Thyroid gland (tissue), 4 donors: ENCODE measurements at regions not wholly inside any gene's neighbourhood (a gene's known extent, or its start where the extent isn't known, plus 50 kb on each side); places are given as distances from the start of the nearest gene placed in this dataset.
"Not testable (repeated sequence)": the region's sequence is repeated elsewhere in the genome, so short reads cannot be mapped to it uniquely, and the experiment has no call there.

ENCODE experiments used
- DNase-seq, 2 donors: peaks; one replicate each; pipeline ENCODE4 v3.0.0-alpha.2; 2019
- H3K27ac ChIP-seq, 3 donors: fragments of 200-600 bp; sonication (generic); 1 replicate in 2 of 3; 2 replicates in 1 of 3; pipeline ENCODE4 v1.5.1; 2016 to 2019; ENCODE audit warnings: mild to moderate bottlenecking in 1 of 3, moderate library complexity in 1 of 3
- H3K27me3 ChIP-seq: fragments of 200-600 bp; sonication (generic); one replicate; pipeline ENCODE4 v1.5.1; 2019
- H3K36me3 ChIP-seq, 2 donors: fragments of 200-600 bp; sonication (generic); one replicate each; pipeline ENCODE4 v1.5.1; 2016 to 2019
- H3K4me1 ChIP-seq, 2 donors: fragments of 200-600 bp; sonication (generic); one replicate each; pipeline ENCODE4 v1.5.1; 2017 to 2019
- H3K4me3 ChIP-seq, 3 donors: fragments of 200-600 bp; sonication (generic); replicated peaks in 1 of 3; 1 replicate in 2 of 3; 2 replicates in 1 of 3; pipeline ENCODE4 v1.5.1; 2016; ENCODE audit warnings: mild to moderate bottlenecking in 1 of 3
- H3K9me3 ChIP-seq: fragments of 200-600 bp; sonication (generic); one replicate; pipeline ENCODE4 v1.5.1; 2017
- CTCF ChIP-seq, 6 experiments: fragments of 200-600 bp in 3 of 6; fragments of 450-650 bp in 3 of 6; sonication (generic) in 3 of 6; IDR thresholded peaks; one replicate each; pipeline ENCODE4 v1.5.1; 2016 to 2019; ENCODE audit warnings: antibody characterized with exemption in 6 of 6, mild to moderate bottlenecking in 2 of 6, inconsistent platforms in 1 of 6, moderate library complexity in 1 of 6
- POLR2A ChIP-seq, 2 donors: fragments of 450-650 bp; IDR thresholded peaks; one replicate each; pipeline ENCODE4 v1.6.1; 2017; ENCODE audit warnings: antibody characterized with exemption in 2 of 2, mild to moderate bottlenecking in 2 of 2, moderate library complexity in 1 of 2
- WGBS, 2 donors: methylation state at CpG; one replicate each; pipeline ENCODE4 v1.1.5; 2017; 5-methylcytosine and 5-hydroxymethylcytosine counted together
- intact Hi-C: fragments of 100-400 bp; cut with DNase I; formaldehyde crosslinking; loops from one replicate; pipeline ENCODE4 v1.15.1; 2023

GRCh38 chr7:3159445-3159844 lies 115.8 kb upstream of the CARD11 start:
- Histone ChIP-seq H3K9me3 (no peaks in the 10 kb centered on the region), H3K27me3 (no peaks in the 10 kb centered on the region), H3K27ac (no peak overlapping the region), H3K36me3 (no peaks in the 10 kb centered on the region), H3K4me3 (no peak overlapping the region), H3K4me1 (no peaks in the 10 kb centered on the region)
- 39 to 69% methylated on average over 3 of the region's 3 CpGs for WGBS, 2 donors
- DNase-seq = no peak
- intact Hi-C loops = loop anchor here (10.0 kb wide), 1 partner anchor 295 kb away; no protein-coding TSS in a partner anchor
- TF ChIP-seq CTCF (IDR thresholded peaks at IDR 0.05) (no peak), POLR2A (IDR thresholded peaks at IDR 0.05) (no peak)

- not testable (repeated sequence) for DNase-seq, H3K27ac ChIP-seq, H3K4me3 ChIP-seq, H3K9me3 ChIP-seq, H3K36me3 ChIP-seq, H3K27me3 ChIP-seq, H3K4me1 ChIP-seq
- WGBS, 2 donors = 83 to 89% methylated on average over 5 of the region's 5 CpGs
- intact Hi-C loops = loop anchor here (10.0 kb wide), 1 partner anchor 295 kb away; no protein-coding TSS in a partner anchor
These were observed 116.3 kb upstream of the CARD11 start for GRCh38 chr7:3159926-3160325.

GRCh38 chr7:3162289-3162688 lies 118.6 kb upstream of the CARD11 start:
- H3K9me3 ChIP-seq = no peaks in the 10 kb centered on the region
- no peak overlapping the region for H3K4me3 ChIP-seq
- 81 to 85% methylated on average over 2 of the region's 2 CpGs for WGBS, 2 donors
- H3K27ac ChIP-seq = no peak overlapping the region
- intact Hi-C loops = no loop called here
- no peaks in the 10 kb centered on the region for H3K36me3 ChIP-seq
- no peaks in the 10 kb centered on the region for H3K27me3 ChIP-seq
- no peak for TF ChIP-seq CTCF (IDR thresholded peaks at IDR 0.05)
- TF ChIP-seq POLR2A (IDR thresholded peaks at IDR 0.05) = no peak
- no peak for DNase-seq
- H3K4me1 ChIP-seq = no peaks in the 10 kb centered on the region

GRCh38 chr7:3162798-3163197 lies 119.1 kb upstream of the CARD11 start:
- H3K36me3 ChIP-seq, intact Hi-C loops, H3K4me3 ChIP-seq, H3K9me3 ChIP-seq, H3K27me3 ChIP-seq, H3K27ac ChIP-seq, H3K4me1 ChIP-seq, DNase-seq: not testable (repeated sequence)
- WGBS, 2 donors = 72 to 89% methylated on average over 4 of the region's 4 CpGs

- intact Hi-C loops = no loop called here
- DNase-seq = no peak
- Histone ChIP-seq H3K36me3 (no peaks in the 10 kb centered on the region), H3K9me3 (no peaks in the 10 kb centered on the region), H3K4me1 (no peaks in the 10 kb centered on the region), H3K27ac (no peak overlapping the region), H3K27me3 (no peaks in the 10 kb centered on the region), H3K4me3 (no peak overlapping the region)
- WGBS, 2 donors = 42 to 43% methylated on average over 10 of the region's 10 CpGs
- TF ChIP-seq POLR2A (IDR thresholded peaks at IDR 0.05) (no peak), CTCF (IDR thresholded peaks at IDR 0.05) (no peak)
These were observed 120.7 kb upstream of the CARD11 start for GRCh38 chr7:3164380-3164792.

GRCh38 chr7:3165681-3166580 lies 122.3 kb upstream of the CARD11 start:
- DNase-seq = no peak
- intact Hi-C loops = no loop called here

More at GRCh38 chr7:3165681-3166580, 122.3 kb upstream of the CARD11 start:
- Histone ChIP-seq H3K27me3 (no peaks in the 10 kb centered on the region), H3K36me3 (no peaks in the 10 kb centered on the region), H3K4me1 (no peaks in the 10 kb centered on the region), H3K27ac (no peak overlapping the region), H3K9me3 (no peaks in the 10 kb centered on the region), H3K4me3 (no peak overlapping the region)
- TF ChIP-seq CTCF (IDR thresholded peaks at IDR 0.05) (no peak), POLR2A (IDR thresholded peaks at IDR 0.05) (no peak)
- WGBS, 2 donors = 79 to 83% methylated on average over 21 of the region's 21 CpGs
